GM21526 (cell line): ENCODE measurements at regions not wholly inside any gene's neighbourhood (a gene's known extent, or its start where the extent isn't known, plus 50 kb on each side); places are given as distances from the start of the nearest gene placed in this dataset.
"Not testable (repeated sequence)": the region's sequence is repeated elsewhere in the genome, so short reads cannot be mapped to it uniquely, and the experiment has no call there.

Experiments used
- ATAC-seq: cut with Tn5 transposase; IDR thresholded peaks from one replicate; pipeline ENCODE4 v1.9.1; 2021; ENCODE audit warnings: moderate library complexity; ENCODE audit not compliant: unreplicated experiment, low FRiP score

DNA sequence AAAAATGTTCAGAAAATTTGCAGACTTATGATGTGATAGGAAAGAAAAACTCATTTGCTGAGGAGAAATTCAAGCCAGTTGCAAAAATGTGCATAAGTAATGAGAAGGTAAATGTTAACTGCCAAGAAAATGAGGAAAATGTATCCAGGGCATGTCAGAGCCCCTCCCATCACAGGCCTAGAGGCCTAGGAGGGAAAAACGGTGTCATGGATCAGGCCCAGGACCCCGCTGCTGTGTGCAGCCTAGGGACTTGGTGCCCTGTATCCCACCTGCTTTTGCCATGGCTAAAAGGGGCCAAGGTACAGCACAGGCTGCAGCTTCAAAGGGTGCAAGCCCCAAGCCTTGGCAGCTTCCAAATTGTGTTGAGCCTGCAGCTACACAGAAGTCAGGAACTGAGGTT lies 214.0 kb upstream of the ADGRL4 start:
- no peak for ATAC-seq

GRCh38 chr1:79215311-79215710 lies 208.8 kb upstream of the ADGRL4 start:
- ATAC-seq = no peak

DNA sequence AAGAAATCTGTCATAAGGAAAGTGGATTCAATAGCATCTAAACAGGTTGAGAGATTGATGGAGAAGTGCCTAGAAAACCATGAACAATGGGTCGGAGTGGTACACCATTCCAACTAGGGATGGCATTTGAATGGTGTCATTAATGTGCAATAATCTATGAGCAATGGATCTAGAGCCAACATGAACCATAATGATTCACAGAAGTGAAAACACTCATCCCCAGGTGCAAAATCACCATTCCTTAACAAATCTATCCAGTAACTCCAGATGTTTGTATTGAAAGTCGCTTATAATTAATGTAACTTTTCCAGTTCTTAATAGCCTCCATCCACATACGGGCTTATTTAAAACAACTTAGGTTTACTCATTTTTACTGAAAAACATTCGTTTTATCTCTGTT lies 201.3 kb upstream of the ADGRL4 start:
- ATAC-seq = no peak

DNA sequence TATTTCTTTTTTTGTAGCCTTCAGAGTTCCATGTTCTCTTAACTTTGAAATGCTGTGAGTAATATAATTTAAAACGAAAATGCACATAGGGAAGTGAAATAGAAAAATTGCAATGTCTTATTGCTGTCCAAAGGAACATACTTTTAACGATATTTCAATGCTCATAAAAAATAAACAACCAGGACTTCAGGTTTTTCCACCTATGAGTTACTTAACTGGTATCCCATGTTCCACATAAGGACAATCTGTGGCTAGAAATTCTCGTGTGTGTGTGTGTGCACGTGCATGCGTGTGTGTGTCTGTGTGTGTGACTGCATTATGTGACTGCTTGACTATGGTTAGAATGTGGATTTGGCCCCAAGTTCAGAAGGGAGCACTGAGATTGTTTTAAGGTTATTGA lies 200.8 kb upstream of the ADGRL4 start:
- no peak for ATAC-seq

GRCh38 chr1:79204779-79205479 lies 198.4 kb upstream of the ADGRL4 start:
- no peak for ATAC-seq

- ATAC-seq = no peak
Measured at GRCh38 chr1:79198832-79199231, 192.3 kb upstream of the ADGRL4 start.

DNA sequence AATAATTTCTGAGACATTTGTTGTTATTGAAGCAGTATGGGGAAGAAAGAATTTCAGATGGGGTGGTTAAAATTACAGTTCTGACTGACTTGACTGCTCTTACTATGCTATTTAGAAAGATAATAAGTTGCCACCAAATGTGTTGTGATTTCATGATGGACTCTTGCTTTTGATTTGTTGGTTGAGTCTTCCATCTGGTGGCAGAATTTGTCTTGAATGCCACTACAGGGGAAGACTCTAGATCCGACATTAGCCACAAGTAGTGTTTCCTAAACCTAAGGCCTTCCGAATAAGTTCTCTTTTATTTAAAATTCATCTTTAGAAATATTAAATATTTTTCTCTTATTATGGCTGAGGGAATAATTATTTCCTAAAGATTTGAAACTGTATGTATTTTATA lies 190.9 kb upstream of the ADGRL4 start:
- no peak for ATAC-seq

DNA sequence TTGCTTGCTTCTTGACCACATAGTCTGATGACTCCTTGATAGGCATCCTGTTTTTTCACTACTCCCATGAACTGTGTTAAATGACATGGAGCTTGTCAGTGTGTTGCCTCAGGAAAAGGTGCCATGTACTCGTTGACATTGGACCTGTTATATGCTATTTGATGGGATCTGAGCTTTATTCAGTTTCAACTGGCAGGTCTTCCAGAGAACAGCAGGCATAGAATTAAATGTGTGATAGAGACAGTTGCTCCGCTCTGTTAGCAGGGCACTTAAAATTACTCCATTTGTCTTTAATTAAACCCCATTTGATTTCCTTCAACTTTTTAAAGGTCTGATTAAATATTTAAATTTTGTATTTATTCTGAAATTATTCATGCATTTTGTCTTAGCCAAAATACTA lies 189.7 kb upstream of the ADGRL4 start:
- ATAC-seq = no peak

DNA sequence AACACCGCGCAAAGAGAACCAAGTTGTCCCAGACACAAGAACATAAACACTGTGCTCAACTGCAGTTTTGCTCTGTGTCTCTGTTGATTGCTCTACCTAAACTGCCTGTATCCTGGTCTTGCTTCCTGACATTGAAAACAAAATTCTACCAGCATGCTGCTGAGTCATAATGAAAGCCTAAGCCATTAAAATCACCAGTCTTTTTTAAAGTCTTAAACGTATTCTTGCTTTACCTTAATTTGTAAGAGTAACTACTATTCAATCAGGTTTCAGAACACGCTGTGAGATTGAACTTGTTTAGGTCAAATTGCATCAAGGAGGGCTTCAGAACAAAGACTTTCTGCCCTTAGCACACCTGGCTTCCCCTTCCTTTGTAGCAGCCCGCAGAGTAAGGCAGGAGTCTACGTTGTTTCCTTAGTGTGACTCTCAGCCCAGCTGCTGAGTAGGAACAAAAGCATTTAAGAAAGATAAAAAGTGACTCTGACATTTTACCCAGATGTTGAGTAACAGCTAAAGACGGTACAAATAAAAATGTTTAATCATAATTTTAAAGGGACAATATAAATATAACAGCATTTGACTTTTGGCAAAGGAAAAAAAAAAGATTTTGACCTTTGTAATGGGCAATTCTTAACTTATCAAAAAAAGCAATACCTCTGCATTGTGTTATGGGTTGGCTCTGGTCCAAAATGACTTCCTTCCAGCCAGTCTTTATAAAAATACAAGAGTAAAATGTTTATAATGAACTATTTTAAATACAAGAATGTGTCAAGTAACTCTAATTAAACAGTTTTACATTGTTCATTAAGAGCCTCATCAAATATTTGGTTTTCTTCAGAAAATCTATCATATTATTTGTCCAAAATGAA lies 186.9 kb upstream of the ADGRL4 start:
- ATAC-seq = peak; percentile 62

DNA sequence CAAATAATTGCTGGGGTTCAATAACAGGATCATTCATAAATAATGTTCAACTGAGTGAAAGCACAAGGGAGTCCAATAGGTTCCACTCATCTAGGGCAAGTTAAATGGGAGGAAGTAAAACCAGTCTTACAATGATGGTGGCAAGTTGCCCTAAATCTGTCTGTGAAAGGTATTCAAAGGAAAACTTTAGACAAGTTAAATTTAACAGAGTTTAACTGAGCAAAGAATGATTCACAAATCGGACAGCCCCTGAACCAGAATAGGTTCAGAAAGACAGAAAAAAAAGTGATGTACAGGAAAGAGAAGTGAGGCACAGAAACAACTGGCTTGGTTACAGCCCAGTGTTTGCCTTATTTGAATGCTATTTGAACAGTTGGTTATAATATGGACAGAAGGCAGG lies 183.5 kb upstream of the ADGRL4 start:
- ATAC-seq = no peak

- ATAC-seq = no peak
Measured at GRCh38 chr1:79188337-79188736, 181.8 kb upstream of the ADGRL4 start.

DNA sequence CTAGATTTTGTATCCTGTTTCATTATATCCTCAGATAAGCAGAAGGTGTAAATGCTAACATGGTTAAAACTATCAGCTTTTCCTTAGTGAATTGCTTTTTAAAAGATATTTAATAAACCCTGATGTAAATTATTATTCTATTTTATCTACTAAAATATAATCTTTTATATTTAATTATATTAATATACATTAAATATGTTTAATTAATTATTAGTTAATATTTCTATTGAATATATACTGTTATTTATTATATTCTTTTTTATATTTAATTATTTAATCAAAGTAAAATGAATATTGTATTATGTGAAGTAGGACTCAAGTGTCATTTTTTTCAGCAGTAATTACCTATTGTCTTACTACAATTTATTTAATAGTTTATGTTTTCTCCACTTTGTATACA lies 179.7 kb upstream of the ADGRL4 start:
- ATAC-seq = no peak

DNA sequence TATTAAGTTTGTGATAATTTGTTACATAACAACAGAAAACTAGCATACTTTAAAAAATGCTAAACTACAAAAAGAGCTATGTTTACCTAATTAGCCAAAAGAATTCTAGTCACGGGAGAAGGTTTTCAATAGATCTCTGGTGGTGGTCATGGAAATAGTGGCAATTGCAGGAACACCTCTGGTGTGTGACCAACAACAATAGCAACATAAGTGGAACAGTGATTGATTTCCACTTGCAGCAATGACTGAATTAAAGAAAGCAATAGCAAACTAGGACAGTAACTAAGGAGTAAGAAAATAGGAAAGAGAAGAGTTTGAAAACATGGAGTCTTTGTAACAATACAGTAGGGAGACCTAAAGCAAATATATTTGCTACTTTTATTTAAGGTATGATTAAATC lies 171.3 kb upstream of the ADGRL4 start:
- no peak for ATAC-seq

- ATAC-seq = no peak
Measured at GRCh38 chr1:79161077-79161476, 154.5 kb upstream of the ADGRL4 start.

- no peak for ATAC-seq
Measured at GRCh38 chr1:79155991-79156390, 149.5 kb upstream of the ADGRL4 start.

- ATAC-seq = no peak
Measured at GRCh38 chr1:79151006-79151796, 144.7 kb upstream of the ADGRL4 start.

DNA sequence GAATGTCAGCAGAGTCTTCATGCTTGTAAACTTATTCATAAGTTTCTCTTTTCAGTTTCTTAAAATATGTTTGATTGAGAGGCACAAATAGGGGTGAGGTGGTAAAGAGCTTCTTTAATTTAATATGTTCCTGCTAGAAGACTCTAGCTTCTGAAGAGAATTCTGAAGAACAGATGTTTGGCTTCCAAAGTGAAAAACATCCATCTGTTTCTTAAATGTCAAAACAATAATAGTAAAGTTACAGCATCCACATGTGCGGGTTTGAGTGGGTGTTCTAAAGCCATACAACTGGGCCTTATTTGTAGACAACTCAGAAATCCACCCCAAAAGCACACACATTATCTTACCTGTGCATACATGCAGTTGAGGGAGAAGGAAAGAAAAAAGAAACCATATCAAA lies 144.0 kb upstream of the ADGRL4 start:
- ATAC-seq = no peak

DNA sequence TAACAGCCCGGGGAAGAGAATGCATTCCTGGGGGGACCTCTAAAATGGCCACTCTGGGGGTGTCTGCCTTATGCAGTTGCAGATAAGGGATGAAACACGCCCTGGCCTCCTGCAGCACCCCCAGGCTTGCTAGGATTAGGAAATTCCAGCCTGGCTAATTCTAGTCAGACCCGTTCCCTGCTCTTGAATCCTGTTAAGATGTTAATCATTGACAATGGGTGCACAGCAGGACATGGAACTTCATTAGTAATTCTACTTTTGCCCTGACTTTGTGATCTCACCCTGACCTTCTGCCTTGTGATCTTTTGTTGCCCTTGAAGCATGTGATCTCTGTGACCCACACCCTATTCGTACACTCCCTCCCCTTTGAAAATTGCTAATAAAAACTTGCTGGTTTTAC lies 131.7 kb upstream of the ADGRL4 start:
- ATAC-seq = not testable (repeated sequence)

- ATAC-seq = no peak
Measured at GRCh38 chr1:79133774-79134364, 127.3 kb upstream of the ADGRL4 start.

GRCh38 chr1:79131626-79132025 lies 125.1 kb upstream of the ADGRL4 start:
- ATAC-seq = no peak

DNA sequence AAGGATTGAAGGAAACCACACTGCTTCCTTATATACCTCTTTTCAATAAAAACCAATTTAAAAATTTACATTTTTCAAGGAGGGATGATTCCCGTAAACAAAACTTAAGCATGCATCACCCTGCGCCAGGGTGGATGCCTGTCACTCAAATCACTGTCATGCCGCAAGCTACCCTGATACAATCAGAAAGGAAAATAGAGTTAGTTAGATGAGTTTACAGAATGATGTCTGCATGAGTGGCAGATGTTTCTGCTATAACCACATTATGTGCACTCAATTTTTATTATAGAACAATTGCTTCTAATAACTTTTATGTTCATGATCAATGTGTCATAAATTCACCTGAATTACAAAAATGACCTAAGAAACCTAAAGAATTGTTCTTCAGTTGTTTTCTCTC lies 123.4 kb upstream of the ADGRL4 start:
- ATAC-seq = no peak
